ENCODE measurements at regions not wholly inside any gene's neighbourhood (a gene's known extent, or its start where the extent isn't known, plus 50 kb on each side); places are given as distances from the start of the nearest gene placed in this dataset.

- TF ChIP-seq EZH2 (IDR thresholded peaks at IDR 0.05; ENCODE audit: low read length, unreplicated experiment) (no peak), CTCF (conservative IDR thresholded peaks at IDR 0.05; ENCODE audit: low read depth, low read length) (no peak), EZH2phosphoT487 (IDR thresholded peaks at IDR 0.05; ENCODE audit: borderline replicate concordance, low read length) (no peak)
- H3K4me2 ChIP-seq (ENCODE audit: low read length), result no peak overlapping the region
- no peaks in the 10 kb centered on the region for H3F3A ChIP-seq (ENCODE audit: low read length, unreplicated experiment)
- H2AFZ ChIP-seq (ENCODE audit: low read length), result no peak overlapping the region
- ChIA-PET POLR2A (ENCODE audit: unreplicated experiment) (no interaction called here), CTCF (no interaction called here)
- peaks cover 29% of the 10 kb centered on the region for H3K4me1 ChIP-seq (ENCODE audit: insufficient read depth, low read length)
- no peak overlapping the region for H3K4me3 ChIP-seq (ENCODE audit: low read length)
- no peak overlapping the region for H3K27ac ChIP-seq (ENCODE audit: low read length)
- H3K36me3 ChIP-seq (ENCODE audit: low read depth, low read length), result no peaks in the 10 kb centered on the region
- no peaks in the 10 kb centered on the region for H4K20me1 ChIP-seq (ENCODE audit: low read length)
- no TSS peak for BruUV-seq (replicated peaks)
- ATAC-seq (no peak), DNase-seq (no peak)
- intact Hi-C loops (cut with micrococcal nuclease), result no loop called here
- no peaks in the 10 kb centered on the region for H3K9me2 ChIP-seq (replicated peaks; ENCODE audit: low read length)
- no peaks in the 10 kb centered on the region for H3K79me2 ChIP-seq (ENCODE audit: low read length)
- no peak overlapping the region for H3K9ac ChIP-seq (ENCODE audit: low read length)
- H3K27me3 ChIP-seq (ENCODE audit: low read length), result no peaks in the 10 kb centered on the region
- H3K9me3 ChIP-seq (ENCODE audit: low read length), result no peaks in the 10 kb centered on the region
Observed at GRCh38 chr18:53753601-53754000, 470.9 kb downstream of the MBD2 start.

GRCh38 chr18:53752781-53753367, 471.6 kb downstream of the MBD2 start:
- ATAC-seq, result no peak
- H3K4me2 ChIP-seq (ENCODE audit: low read length), result no peak overlapping the region
- no peaks in the 10 kb centered on the region for H4K20me1 ChIP-seq (ENCODE audit: low read length)
- H3K4me3 ChIP-seq (ENCODE audit: low read length), result no peak overlapping the region
- no peaks in the 10 kb centered on the region for H3K36me3 ChIP-seq (ENCODE audit: low read depth, low read length)
- no peaks in the 10 kb centered on the region for H3F3A ChIP-seq (ENCODE audit: low read length, unreplicated experiment)
- TF ChIP-seq EZH2 (IDR thresholded peaks at IDR 0.05; ENCODE audit: low read length, unreplicated experiment), result no peak
- TF ChIP-seq EZH2phosphoT487 (IDR thresholded peaks at IDR 0.05; ENCODE audit: borderline replicate concordance, low read length), result no peak
- TF ChIP-seq CTCF (conservative IDR thresholded peaks at IDR 0.05; ENCODE audit: low read depth, low read length), result no peak
- no TSS peak for BruUV-seq (replicated peaks)
- ChIA-PET POLR2A (ENCODE audit: unreplicated experiment) (no interaction called here), CTCF (no interaction called here)
- no peaks in the 10 kb centered on the region for H3K27me3 ChIP-seq (ENCODE audit: low read length)
- no peak overlapping the region for H3K27ac ChIP-seq (ENCODE audit: low read length)
- no peaks in the 10 kb centered on the region for H3K9me3 ChIP-seq (ENCODE audit: low read length)
- H2AFZ ChIP-seq (ENCODE audit: low read length), result no peak overlapping the region
- H3K4me1 ChIP-seq (ENCODE audit: insufficient read depth, low read length), result peaks cover 36% of the 10 kb centered on the region
- H3K79me2 ChIP-seq (ENCODE audit: low read length), result no peaks in the 10 kb centered on the region
- no peak for DNase-seq
- no peaks in the 10 kb centered on the region for H3K9me2 ChIP-seq (replicated peaks; ENCODE audit: low read length)
- intact Hi-C loops (cut with micrococcal nuclease), result no loop called here
- no peak overlapping the region for H3K9ac ChIP-seq (ENCODE audit: low read length)

GRCh38 chr18:53749766-53750165, 474.7 kb downstream of the MBD2 start:
- peaks cover 8% of the 10 kb centered on the region for H3F3A ChIP-seq (ENCODE audit: low read length, unreplicated experiment)
- H2AFZ ChIP-seq (ENCODE audit: low read length), result no peak overlapping the region
- H3K9me3 ChIP-seq (ENCODE audit: low read length), result no peaks in the 10 kb centered on the region
- intact Hi-C loops (cut with micrococcal nuclease), result loop anchor here (5.0 kb wide), 2 partner anchors 48 to 93 kb away; no protein-coding TSS in a partner anchor
- BruUV-seq (replicated peaks), result no TSS peak
- no peak overlapping the region for H3K4me3 ChIP-seq (ENCODE audit: low read length)
- H3K4me2 ChIP-seq (ENCODE audit: low read length), result no peak overlapping the region
- POLR2A ChIA-PET (ENCODE audit: unreplicated experiment), result no interaction called here
- DNase-seq (no peak), ATAC-seq (no peak)
- H3K79me2 ChIP-seq (ENCODE audit: low read length), result no peaks in the 10 kb centered on the region
- peaks cover 44% of the 10 kb centered on the region for H3K4me1 ChIP-seq (ENCODE audit: insufficient read depth, low read length)
- no peak overlapping the region for H3K9ac ChIP-seq (ENCODE audit: low read length)
- no peaks in the 10 kb centered on the region for H4K20me1 ChIP-seq (ENCODE audit: low read length)
- no peaks in the 10 kb centered on the region for H3K9me2 ChIP-seq (replicated peaks; ENCODE audit: low read length)
- H3K27ac ChIP-seq (ENCODE audit: low read length), result no peak overlapping the region
- no peaks in the 10 kb centered on the region for H3K36me3 ChIP-seq (ENCODE audit: low read depth, low read length)
- no peaks in the 10 kb centered on the region for H3K27me3 ChIP-seq (ENCODE audit: low read length)
- TF ChIP-seq CTCF (conservative IDR thresholded peaks at IDR 0.05; ENCODE audit: low read depth, low read length), result no peak
- TF ChIP-seq EZH2 (IDR thresholded peaks at IDR 0.05; ENCODE audit: low read length, unreplicated experiment), result no peak
- no peak for TF ChIP-seq EZH2phosphoT487 (IDR thresholded peaks at IDR 0.05; ENCODE audit: borderline replicate concordance, low read length)
- CTCF ChIA-PET, result no interaction called here

All from PC-3 (cell line).